Inflammatory macrophage treated with lipopolysaccharide for 1 hour (primary cell): ENCODE measurements at regions not wholly inside any gene's neighbourhood (a gene's known extent, or its start where the extent isn't known, plus 50 kb on each side); places are given as distances from the start of the nearest gene placed in this dataset.

ENCODE experiments used
- DNase-seq, 2 donors: peaks; one replicate each; pipeline ENCODE4 v3.0.0-alpha.2; 2020 to 2022

DNA sequence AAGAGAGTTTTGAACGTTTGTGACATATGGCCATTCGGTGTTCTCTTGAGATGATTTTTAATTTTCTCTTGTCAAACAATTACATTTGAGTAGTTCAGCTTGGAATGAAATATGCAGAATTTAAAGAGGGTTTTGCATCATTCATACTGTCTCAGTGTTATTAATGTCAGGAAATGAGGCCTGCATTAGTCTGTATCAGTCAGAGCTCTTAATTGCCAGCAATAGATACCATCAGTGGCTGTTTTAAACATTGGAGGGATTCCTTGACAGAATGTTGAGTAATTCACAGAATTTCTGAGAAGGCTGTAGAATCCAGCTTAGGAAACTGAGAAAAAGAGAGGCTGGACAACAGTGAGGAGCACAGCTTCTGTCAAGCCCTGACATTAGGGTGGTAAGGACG lies 722.0 kb downstream of the NR2F2 start:
- no peak for DNase-seq

DNA sequence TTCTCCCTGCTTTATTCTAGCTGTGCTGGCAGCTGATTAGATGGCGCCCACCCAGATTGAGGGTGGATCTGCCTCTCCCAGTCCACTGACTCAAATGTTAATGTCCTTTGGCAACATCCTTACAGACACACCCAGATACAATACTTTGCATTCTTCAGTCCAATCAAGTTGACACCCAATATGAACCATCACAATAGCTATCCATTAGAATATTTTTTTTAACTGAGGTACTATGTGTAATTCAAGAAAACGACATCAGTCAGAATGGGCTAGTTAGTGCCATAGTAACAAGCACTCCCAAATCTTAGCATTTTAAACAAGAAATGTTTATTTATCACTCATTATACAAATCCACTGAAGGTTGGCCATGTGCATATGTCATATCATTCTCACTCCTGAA lies 723.1 kb downstream of the NR2F2 start:
- DNase-seq: no peak

DNA sequence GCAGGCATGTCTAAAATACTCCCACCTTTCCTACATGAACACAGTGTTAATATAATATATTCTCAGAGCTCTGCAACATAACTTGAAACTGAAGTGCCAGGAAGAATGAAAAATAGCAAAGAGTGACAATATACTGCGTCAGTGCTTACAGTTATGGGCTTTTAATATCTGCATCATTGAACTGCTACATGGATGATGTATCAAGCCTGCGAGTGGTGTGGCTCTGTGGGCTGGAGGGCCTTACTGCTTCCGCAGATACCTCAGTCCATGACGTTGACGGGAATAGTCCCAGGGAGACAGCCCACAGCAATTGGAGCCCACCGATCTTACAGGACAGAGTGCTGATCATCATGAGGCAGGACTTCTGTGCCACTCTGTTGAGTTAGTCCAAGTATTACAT lies 727.0 kb downstream of the NR2F2 start:
- no peak for DNase-seq

DNA sequence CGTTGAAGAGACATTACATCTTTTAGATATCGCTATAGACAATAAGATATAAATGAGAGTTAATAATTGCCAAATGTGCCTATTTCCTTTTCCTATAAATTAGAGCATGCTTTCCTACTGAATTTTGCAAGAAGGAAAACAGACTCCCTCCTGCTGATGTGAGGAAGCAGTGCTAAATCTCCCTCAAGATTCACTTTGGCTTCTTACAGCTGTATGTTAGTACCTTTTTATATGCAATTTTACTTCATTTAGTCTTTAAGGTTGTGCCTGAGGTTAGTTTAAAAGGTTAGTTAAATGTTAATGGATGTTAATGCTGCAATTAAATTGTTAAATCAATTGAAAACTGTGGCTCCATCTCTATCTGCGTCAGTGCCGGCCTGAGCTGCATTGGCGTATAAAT lies 728.8 kb downstream of the NR2F2 start:
- DNase-seq: no peak

DNA sequence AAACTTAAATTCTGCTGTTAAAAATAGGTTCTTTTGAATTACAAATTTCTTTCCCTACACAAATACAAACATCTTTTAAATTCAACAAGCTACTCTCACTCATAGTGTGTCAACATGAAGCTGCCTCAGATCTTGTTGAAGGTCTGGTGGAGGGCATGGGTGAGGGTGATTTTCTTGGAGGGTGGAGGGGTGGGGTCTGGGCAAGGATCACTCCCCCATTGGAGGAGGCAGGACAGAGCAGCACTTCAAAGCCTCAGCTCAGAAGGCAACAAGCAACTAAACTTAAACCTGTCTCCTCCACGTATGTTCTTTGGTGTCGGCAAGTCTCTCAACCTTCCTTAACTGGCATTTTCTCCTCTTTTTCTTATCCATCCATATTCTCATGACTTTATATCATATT lies 730.9 kb downstream of the NR2F2 start:
- no peak for DNase-seq

DNA sequence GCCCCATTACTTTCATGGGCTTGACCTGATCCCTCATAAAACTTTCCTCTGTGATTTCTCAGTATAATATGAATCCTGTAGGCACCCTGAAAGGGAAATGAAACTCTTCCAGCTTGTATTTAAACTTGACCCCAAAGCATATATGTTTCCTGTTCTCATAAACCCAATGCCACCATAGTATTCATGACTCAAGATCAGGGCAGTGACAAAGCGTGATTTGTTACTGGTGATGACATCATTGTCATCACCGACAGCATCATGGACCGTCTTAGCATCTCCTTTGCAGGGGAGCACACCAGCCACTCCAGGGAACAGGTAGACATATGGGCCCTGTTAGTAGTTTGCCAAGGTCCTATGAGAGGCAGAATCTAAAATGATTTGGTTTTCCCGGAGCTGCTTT lies 741.2 kb downstream of the NR2F2 start:
- no peak for DNase-seq

DNA sequence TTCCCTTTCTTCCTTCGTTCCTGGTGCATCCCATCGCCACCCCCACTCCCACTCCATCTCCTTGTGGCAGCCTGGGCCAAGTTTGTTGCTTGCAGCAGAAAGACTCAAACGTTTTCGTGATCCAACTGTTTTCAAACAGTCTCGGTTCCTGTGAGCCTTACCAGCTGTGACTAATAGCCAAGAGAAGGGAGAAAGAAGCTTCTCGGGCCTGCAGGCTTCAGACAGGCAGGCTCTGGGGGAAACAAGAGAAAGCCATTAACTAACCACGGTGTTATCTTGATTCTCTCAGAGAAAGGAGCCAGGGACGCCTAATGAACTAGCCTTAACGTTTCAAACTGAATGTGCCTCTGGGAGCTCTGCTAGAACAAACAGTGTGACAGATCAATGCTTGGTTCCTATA lies 742.0 kb downstream of the NR2F2 start:
- no peak for DNase-seq

DNA sequence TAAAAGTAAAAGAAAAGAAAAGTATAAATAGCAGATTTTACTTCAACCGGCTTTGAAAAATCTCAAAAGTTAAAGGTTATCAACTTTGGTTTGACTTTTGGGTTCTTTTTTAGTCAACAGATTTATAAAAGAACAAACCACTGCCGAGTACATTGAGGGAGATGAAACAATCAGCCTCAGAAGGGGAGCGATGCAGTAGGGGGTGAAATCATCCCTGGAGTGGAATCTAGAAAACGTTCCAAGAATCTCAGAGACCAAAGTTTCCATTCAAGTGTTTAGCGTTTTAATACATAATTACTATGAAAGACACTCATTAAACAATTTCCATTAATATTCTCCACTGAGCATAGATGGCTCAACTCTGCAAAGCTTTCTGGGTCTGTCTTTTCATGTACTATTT lies 745.5 kb downstream of the NR2F2 start:
- DNase-seq: no peak

DNA sequence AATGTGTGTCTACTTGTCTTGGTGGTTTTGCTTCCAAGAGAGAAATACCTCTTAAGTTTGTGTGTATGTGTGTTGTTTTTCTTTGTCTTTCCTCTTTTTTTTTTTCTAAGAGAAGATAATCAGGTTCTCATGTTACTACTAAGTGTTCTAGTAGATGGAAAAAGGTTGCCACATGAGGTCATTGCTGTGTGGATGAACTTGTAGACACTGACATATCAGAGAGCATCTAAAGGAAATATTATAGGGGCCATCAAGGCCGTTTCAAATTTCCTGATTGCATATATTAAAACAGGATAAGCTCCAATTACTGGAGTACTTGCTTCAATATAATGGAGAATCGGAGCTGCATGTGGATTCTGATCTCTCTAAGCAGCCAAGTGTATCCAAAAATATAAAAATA lies 747.5 kb downstream of the NR2F2 start:
- DNase-seq: no peak

DNA sequence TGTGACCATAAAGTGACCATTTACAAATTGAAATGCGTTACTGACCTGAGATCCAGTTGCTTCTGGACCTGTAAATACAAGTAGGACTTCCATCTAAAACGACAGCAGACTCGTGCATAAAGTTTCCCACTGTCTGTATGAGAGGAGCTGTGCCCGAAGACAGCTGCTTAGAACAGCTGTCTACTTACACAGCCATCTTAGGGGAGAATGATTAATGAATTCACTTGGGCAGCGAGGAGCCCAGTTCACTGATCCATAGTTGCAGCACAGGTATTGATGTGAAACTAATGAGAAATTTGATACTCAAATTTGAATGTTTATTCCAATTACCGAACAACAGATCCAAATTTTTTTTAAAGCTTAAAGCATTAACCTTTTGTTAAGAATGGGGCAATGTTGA lies 748.1 kb downstream of the NR2F2 start:
- no peak for DNase-seq

DNA sequence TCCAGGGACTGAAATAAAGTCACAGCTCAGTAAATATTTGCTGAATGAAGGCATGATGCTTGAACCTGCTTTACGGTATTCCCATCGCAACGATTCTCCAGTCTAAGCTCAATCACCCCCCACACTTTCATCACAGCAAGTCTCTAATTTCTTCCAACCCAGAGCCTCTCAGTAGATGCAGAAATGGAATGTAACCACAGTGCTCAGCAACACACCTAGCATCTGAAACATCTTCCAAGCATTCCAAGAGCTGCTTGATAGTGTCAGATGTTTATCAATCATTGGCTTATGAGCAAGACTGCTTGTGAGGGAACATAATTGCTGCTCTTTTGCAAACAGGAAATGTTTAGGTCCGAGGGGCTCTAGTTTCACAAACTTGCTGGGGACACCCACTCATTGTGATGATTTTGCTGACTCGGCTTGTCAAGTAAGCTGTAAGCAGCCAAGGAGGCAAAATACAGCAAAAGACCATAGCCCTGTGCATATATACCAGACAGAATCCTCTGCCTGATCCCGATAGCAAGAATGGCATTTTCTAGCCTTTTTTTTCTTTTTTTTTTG lies 751.2 kb downstream of the NR2F2 start:
- DNase-seq: no peak

DNA sequence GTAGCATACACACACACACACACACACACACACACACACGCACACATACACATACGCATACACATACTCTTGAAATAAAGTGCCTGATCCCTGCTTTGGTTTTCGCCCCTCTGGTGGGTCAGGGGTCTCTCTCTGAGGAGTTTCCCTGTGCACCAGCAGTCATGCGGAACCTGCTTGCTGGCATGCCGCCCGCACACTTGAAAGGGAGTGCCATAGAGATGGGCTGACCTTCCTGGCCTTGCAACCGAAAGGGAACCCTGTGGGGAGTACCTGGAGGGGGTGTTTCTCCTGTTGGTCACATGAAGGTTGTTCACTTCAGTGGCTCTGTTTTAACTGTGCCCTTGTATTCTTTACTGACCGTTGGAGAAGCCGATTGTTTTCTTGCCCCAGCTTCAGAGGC lies 752.3 kb downstream of the NR2F2 start:
- no peak for DNase-seq

DNA sequence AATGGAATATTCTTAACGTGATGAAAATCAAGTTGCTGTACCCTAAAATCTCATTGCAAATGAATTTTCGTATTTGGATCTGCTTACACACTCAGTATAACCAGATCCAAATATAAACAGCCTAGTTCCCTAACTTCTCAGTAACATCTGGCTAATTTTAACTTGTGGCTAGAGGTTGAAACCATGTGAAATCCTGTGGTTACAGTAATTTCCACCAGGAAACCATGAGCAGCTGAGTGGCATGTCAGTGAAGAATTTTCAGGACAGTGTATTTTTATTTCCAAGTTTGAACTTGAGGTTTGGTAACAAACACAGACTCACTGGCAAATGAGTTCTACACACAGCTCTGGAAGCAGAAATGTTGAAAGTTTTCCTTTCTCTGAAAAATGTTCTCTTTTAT lies 754.1 kb downstream of the NR2F2 start:
- DNase-seq: no peak

DNA sequence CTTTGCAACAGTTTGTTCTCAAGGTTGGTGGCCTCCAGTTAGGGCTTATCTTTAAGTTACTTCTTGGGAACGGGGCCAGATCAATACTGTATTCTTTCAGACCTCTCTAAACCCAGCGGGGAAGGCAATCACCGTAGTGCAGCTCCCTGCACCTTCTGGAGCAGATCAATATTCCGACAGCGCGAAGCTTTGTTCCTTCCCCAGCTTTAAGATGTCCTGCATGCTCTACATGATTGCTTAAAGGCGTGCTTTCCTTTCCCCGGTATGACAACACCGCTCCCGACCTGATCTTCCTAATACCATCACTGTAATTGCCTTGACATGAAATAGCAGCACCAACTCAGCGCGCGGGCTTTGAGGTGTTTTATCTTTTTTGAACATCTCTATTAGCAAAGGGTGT lies 755.2 kb downstream of the NR2F2 start:
- no peak for DNase-seq

DNA sequence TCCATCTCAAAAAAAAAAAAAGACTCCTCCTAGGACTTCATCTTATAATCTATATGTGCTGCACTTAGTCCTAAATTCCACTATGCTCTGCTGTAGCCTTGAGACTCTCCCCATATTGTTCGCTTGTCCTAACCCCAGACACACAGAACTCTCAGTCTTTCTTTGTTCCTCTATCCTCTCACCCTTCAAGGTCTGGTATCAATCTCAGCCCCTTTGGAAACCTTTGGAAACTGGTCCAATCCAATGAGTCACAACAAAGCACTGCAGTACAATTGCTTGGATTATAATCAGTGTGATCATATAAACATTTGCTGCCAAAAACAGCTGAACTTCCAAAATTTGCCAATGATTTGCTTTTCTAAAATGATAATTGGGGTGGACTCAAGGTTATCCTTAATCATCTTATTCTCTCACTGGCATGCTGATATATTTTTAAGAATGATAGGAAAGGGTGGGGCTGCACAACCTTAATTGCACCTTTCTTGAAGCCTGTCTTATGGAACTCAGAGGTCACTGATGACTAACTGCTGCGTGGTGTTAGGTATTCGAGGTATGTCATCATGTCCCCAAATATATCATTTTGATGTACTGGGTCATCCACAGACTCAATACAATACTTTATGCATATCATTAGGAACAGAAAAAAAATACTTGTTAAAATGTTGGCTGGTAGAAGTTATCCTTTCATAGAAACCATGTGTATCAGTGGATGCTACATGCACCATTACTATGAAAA lies 756.7 kb downstream of the NR2F2 start:
- DNase-seq: no peak

DNA sequence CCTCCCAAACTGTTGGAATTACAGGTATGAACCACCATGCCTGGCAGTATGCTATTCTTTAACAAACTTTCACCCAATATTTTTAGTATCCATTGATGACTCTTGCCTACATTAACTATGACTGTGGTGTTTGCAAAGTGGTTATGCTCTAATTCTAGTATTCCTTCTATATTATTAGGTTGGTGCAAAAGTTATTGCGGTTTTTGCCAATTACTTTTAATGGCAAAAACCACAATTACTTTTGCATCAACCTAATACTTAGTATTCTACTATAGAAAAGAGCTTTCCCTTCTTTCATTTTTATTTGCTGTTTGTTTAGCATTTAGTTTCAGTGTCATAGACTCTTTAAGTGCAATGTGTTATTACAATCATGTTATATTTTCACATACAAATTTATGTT lies 760.6 kb downstream of the NR2F2 start:
- no peak for DNase-seq

DNA sequence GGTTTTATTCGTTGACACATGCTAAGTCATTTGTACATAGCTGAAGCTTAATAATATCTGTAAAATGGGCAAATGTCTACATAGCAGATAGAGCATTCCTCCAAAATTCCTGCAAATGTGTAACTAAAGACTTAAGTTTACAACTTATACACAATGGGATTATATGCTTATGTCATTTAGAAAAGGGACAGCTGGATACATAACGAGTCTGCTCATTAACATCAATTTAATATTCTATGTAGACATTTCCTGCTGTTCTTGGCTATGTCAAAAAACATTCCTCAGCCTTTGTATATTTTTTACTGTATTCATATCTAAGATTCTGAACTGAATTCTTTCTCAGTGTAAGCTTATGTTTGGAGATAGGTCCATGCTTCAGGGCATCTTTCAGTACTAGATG lies 762.2 kb downstream of the NR2F2 start:
- DNase-seq: no peak

DNA sequence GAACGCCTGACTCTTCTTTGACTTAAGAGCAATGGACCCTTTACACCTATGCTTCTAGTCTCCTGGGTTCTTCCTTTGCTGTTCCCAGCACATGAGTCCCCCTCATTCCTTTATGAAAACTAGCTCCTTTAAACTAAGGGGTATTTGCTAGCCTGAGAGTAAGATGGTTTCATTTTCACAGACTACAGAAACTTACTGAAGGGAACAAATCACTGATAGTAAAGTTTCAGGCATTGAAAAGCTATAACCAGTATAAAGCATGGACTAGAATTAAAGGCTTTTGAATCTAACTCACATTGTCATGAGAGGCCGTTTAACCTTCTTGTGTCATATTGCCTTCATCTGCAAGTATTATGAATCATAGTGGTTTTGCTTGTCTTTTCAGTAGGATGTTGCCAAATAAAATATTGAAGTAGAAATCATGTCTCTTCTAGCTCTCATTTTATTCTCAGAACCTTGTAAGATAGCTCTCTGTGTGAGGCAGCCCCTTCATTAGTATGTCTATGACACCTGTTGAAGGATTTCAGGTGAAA lies 765.9 kb downstream of the NR2F2 start:
- no peak for DNase-seq

DNA sequence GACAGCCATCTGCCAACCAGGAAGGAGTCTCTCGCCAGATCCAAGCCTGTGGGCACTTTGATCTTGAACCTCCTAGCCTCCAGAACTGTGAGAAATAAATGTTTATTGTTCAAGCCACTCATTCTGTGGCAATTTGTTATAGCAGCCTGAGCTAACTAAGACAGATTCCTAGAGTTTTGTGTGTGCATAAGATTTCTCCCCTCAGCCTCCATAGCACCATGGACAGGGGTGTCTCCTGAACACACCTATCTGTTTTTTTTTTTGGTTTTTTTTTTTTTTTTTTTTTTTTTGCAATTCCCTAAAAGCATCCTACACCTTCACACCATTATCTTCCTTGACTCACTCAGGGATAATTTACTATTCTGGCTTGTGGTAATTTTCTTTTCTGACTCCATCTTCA lies 768.5 kb downstream of the NR2F2 start:
- no peak for DNase-seq

DNA sequence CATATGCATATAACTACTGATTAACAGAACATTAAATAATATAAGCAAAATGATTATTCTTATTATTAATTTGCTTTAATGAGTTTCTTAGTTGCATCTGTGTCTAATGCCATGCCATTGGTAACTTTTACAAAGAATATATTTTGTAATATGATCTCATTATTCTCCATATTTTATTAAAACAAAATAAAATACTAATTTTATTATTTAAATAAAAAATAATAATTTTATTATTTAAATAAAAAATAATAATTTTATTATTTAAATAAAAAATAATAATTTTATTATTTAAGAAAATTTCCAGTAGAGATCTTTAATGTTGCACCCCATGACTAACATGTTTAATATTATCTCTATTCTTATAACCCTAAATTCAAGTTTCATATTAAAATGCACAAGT lies 771.1 kb downstream of the NR2F2 start:
- no peak for DNase-seq

DNA sequence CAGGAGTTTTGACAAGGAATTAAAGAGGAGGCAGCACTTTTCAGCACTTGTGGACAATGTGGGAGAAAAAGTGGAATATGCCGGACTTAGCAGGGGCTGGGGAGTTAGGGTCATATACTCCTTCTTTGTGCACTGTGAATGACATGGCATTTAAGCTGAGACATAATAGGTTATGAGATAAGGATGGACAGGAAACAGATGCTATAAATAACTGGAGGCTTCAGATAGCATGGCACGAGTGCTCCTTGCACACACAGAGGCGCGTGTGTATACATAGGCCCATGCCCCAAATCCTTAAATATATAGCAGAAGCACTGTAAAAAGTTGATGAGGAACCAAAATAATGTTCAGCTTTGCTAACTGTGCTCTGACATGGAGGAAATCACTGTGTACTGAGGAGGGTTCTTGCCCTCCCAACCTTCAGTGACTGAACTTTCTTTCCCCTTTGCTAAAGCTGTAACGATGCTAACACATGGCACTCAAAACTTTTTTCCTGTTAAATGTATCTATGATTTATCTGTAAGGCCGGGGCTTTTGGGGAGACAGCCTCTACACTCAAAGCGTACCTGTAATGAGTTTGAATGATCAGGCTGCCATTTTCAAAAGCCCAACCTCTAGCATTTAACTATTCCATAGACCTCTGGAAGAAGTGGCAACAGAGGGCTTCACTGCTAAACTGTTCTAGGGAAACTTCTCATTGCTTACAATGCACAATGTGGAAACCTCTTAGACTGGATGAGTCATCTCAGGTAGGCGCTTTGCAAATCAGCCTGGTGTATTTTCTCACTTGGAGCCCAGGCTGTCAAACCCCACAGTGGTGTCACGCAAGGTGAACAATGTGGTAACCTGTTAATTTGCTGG lies 784.6 kb downstream of the NR2F2 start:
- no peak for DNase-seq

DNA sequence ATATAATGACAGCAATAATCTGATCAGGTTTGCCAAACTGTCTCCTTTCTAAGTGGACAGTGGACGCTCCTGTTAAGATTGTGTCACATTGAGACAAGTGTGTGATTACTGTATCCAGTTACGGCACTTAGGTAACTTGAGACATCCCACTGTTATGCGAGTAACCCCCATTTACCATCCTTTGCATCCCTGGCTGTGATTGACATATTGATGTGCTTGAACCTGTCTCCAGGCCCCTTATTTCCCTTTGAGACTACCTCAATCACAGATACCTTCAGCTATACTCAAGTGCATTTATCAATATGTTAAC lies 785.2 kb downstream of the NR2F2 start:
- no peak for DNase-seq

DNA sequence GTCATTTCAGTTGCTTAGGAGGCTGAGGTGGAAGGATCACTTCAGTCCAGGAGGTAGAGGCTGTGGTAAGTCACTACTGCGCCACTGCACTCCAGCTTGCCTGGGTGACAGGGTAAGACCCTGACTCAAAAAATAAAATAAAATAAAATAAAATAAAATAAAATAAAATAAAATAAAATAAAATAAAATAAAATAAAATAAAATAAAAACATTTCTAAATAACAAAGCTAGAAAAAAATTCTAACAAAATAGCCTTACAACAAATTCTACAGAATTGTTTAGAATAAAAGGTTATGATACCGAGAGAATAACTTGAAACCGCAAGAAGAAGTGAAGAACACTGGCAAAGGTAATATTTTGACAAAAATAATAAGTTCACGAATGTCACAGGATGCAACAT lies 794.3 kb downstream of the NR2F2 start:
- DNase-seq: no peak

DNA sequence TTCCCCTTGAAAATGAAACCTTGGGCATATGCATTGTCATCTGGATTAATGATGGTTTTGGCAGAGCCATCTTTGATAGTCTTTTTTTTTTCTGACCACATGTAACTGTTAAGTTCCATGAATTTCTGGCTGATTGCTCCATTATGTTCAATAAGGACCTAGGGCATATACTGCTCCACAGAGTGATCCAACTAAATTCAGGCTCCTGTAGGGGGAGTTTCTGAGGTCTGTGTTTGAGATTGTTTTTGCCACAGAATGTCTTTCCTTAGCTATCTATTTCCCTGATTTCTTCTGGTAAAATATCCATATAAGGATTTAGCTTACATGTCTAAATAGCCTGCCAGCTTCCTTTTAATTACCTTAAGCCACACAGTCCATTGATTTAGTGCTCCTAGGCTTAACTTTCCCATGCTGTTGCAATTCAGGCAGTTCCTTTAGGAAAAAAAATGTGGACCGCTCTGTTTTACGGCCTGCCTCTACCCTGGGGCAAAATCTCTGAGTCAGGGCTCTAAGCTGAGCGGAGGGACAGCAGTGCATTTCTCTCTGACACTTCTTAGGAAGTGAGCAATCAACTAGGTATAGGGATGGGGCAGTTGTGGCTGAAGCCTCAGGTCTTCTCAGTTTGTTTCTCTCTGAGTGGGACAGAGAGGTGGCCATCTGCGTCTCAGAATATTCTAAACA lies 796.2 kb downstream of the NR2F2 start:
- no peak for DNase-seq
